ENCODE measurements at regions not wholly inside any gene's neighbourhood (a gene's known extent, or its start where the extent isn't known, plus 50 kb on each side); places are given as distances from the start of the nearest gene placed in this dataset.

DNA sequence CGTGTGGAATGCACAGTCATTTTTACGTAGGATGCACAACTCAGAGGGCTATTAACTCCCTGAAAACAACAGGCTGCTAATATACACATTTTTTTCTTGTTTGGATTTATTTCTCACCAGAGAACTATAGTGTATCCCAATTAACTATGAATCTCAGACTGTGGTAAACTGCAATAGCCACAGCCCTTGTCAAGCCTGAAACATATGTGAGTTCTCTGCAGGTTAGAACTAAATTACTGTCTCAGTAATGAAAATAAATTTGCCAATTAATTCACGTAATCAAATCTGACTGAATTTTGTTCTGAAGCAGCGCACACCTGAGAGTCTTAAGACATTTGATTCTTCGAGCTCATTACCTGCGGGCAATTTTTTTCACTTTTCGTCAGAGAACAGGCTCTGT lies 318.6 kb downstream of the PMP22 start:
- ChIA-PET POLR2A (ENCODE audit: partially characterized antibody) (no interaction called here), CTCF (ENCODE audit: partially characterized antibody) (interaction anchor here (0.6 to 3.4 kb wide), 6 partner anchors 8 to 210 kb away, joined by 3 to 17 read pairs (median 3); no protein-coding TSS in a partner anchor)
- H3K79me1 ChIP-seq (ENCODE audit: low read depth, low read length): no peaks in the 10 kb centered on the region
- no peaks in the 10 kb centered on the region for H3K4me1 ChIP-seq (replicated peaks in 1 of 4; ENCODE audit: control insufficient read depth in 3 of 4, insufficient read depth in 4 of 4, low read length in 3 of 4)
- H2BK12ac ChIP-seq (ENCODE audit: low read depth, low read length): no peak overlapping the region
- no peaks in the 10 kb centered on the region for H3K79me2 ChIP-seq (ENCODE audit: control insufficient read depth in 1 of 2, insufficient read depth in 2 of 2, low read length in 2 of 2)
- H3K23me2 ChIP-seq (ENCODE audit: low read depth, low read length): peaks cover 1% of the 10 kb centered on the region; the same call in 1 of the 2 replicates
- no peak overlapping the region for H3K4ac ChIP-seq (replicated peaks; ENCODE audit: insufficient read length, low read depth, low read length)
- H4K91ac ChIP-seq (replicated peaks; ENCODE audit: insufficient read length, low read length): no peak overlapping the region
- WGBS, 2 experiments (ENCODE audit: extremely low coverage in 1 of 2, insufficient coverage in 1 of 2, insufficient read length in 1 of 2, insufficient replicate concordance in 2 of 2, low coverage in 1 of 2, low lambda C conversion rate in 2 of 2, missing lambda C conversion rate in 1 of 2): 92% methylated on average over 7 of the region's 7 CpGs; no CpG with 5 or more reads in 1 of the 2 experiments
- H4K8ac ChIP-seq (ENCODE audit: extremely low read depth, insufficient read depth, low read length): no peak overlapping the region
- no peak overlapping the region for H3K4me3 ChIP-seq (ENCODE audit: extremely low read depth in 1 of 4, insufficient read depth in 2 of 4, low read depth in 3 of 4, low read length in 4 of 4)
- H2BK15ac ChIP-seq (ENCODE audit: low read length): no peak overlapping the region
- no peak for FAIRE-seq
- H3K18ac ChIP-seq (ENCODE audit: extremely low read depth, low read length): no peak overlapping the region
- H2AK5ac ChIP-seq (ENCODE audit: low read depth, low read length): no peak overlapping the region
- H3K14ac ChIP-seq (ENCODE audit: insufficient read length): no peak overlapping the region
- no peak overlapping the region for H4K5ac ChIP-seq (ENCODE audit: insufficient read length, low read depth, low read length)
- no peak overlapping the region for H3K4me2 ChIP-seq (ENCODE audit: insufficient read depth in 1 of 2, low read depth in 2 of 2, low read length in 2 of 2)
- no peaks in the 10 kb centered on the region for H3K36me3 ChIP-seq (ENCODE audit: control insufficient read depth in 2 of 4, insufficient read depth in 4 of 4, low read length in 3 of 4)
- DNase-seq (ENCODE audit: low read depth in 1 of 2, low spot score in 2 of 2): no peak
- no peaks in the 10 kb centered on the region for H4K20me1 ChIP-seq (replicated peaks in 1 of 2; ENCODE audit: control insufficient read depth in 1 of 2, insufficient read depth in 2 of 2, low read length in 2 of 2)
- no peak overlapping the region for H3K27ac ChIP-seq (ENCODE audit: low read depth, low read length)
- no peaks in the 10 kb centered on the region for H3K27me3 ChIP-seq (replicated peaks in 1 of 4; ENCODE audit: control insufficient read depth in 3 of 4, extremely low read depth in 1 of 4, insufficient read depth in 3 of 4, low read length in 3 of 4)
- no peak overlapping the region for H2BK20ac ChIP-seq (ENCODE audit: low read length)
- H3K9ac ChIP-seq (replicated peaks in 1 of 4; ENCODE audit: extremely low read depth in 1 of 4, low read depth in 3 of 4, low read length in 3 of 4): no peak overlapping the region
- no peak overlapping the region for H2BK5ac ChIP-seq (ENCODE audit: low read depth, low read length)
- H3K9me3 ChIP-seq (ENCODE audit: insufficient read depth in 2 of 2, low read depth in 1 of 2, low read length in 1 of 2): no peaks in the 10 kb centered on the region
- H3K56ac ChIP-seq (replicated peaks; ENCODE audit: insufficient read length, low read depth, low read length): no peak overlapping the region
- H2BK120ac ChIP-seq (replicated peaks; ENCODE audit: low read depth, low read length): no peak overlapping the region
- no peak overlapping the region for H3K23ac ChIP-seq (ENCODE audit: insufficient read length)
- H2AFZ ChIP-seq (ENCODE audit: low read length): no peak overlapping the region
- TF ChIP-seq GABPA (IDR thresholded peaks at IDR 0.05; ENCODE audit: borderline replicate concordance, insufficient read depth, low read length) (no peak), RNF2 (IDR thresholded peaks at IDR 0.05; ENCODE audit: borderline replicate concordance, low read depth, low read length, missing control alignments, poor library complexity, severe bottlenecking) (no peak), CREB1 (IDR thresholded peaks at IDR 0.05) (no peak), KDM5A (IDR thresholded peaks at IDR 0.05; ENCODE audit: low read length) (no peak), SIX5 (IDR thresholded peaks at IDR 0.05; ENCODE audit: low read depth, low read length) (no peak), SIRT6 (IDR thresholded peaks at IDR 0.05; ENCODE audit: low read length) (no peak), MAFK (IDR thresholded peaks at IDR 0.05; ENCODE audit: low read depth, low read length) (no peak), CBX5 (IDR thresholded peaks at IDR 0.05; ENCODE audit: low read depth, low read length) (no peak), CHD2 (IDR thresholded peaks at IDR 0.05; ENCODE audit: low read length) (no peak), RAD21 (IDR thresholded peaks at IDR 0.05 in 1 of 2, conservative IDR thresholded peaks at IDR 0.05 in 1 of 2; ENCODE audit: low read depth in 2 of 2, low read length in 2 of 2) (no peak), TEAD4 (IDR thresholded peaks at IDR 0.05; ENCODE audit: low read depth, low read length) (no peak), SP2 (IDR thresholded peaks at IDR 0.05; ENCODE audit: low read length) (no peak), SUZ12 (IDR thresholded peaks at IDR 0.05; ENCODE audit: low read length) (no peak), RFX5 (IDR thresholded peaks at IDR 0.05; ENCODE audit: borderline replicate concordance, low read depth, low read length) (no peak)
- TF ChIP-seq, protein P1, sequence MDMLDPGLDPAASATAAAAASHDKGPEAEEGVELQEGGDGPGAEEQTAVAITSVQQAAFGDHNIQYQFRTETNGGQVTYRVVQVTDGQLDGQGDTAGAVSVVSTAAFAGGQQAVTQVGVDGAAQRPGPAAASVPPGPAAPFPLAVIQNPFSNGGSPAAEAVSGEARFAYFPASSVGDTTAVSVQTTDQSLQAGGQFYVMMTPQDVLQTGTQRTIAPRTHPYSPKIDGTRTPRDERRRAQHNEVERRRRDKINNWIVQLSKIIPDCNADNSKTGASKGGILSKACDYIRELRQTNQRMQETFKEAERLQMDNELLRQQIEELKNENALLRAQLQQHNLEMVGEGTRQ (IDR thresholded peaks at IDR 0.05; ENCODE audit: low read length): no peak

Data from H1 (cell line).